ENCODE measurements at regions not wholly inside any gene's neighbourhood (a gene's known extent, or its start where the extent isn't known, plus 50 kb on each side); places are given as distances from the start of the nearest gene placed in this dataset.

DNA sequence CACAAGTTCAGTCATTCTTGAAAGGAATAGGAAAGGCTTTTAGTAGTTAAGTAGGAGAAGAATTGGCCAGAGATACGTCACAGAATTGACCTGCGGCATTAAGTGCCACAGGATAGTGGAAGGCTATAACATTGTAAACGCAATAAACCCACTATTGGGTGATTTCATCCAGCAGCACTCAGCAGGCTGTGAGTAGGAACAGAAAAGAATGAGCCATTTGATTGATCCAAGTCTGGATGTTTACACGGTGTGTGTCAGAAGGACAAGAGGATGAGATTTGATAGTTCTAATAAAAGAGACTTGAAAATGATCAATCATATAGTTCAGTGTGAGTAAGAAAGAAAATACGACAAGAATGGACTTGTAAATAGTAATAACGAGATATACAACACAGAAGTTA, 110.0 kb upstream of the MTAP start:
- no peak overlapping the region for H3K4me3 ChIP-seq (ENCODE audit: low read depth, low read length)
- no peak for DNase-seq (ENCODE audit: low read depth, low spot score)
- CTCF ChIA-PET, result no interaction called here
- POLR2A ChIA-PET, result no interaction called here
- TF ChIP-seq, protein P1, sequence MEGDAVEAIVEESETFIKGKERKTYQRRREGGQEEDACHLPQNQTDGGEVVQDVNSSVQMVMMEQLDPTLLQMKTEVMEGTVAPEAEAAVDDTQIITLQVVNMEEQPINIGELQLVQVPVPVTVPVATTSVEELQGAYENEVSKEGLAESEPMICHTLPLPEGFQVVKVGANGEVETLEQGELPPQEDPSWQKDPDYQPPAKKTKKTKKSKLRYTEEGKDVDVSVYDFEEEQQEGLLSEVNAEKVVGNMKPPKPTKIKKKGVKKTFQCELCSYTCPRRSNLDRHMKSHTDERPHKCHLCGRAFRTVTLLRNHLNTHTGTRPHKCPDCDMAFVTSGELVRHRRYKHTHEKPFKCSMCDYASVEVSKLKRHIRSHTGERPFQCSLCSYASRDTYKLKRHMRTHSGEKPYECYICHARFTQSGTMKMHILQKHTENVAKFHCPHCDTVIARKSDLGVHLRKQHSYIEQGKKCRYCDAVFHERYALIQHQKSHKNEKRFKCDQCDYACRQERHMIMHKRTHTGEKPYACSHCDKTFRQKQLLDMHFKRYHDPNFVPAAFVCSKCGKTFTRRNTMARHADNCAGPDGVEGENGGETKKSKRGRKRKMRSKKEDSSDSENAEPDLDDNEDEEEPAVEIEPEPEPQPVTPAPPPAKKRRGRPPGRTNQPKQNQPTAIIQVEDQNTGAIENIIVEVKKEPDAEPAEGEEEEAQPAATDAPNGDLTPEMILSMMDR (IDR thresholded peaks at IDR 0.05; ENCODE audit: insufficient read depth, low read length, missing control alignments), result no peak

- POLR2A ChIA-PET, result no interaction called here
- TF ChIP-seq, protein P1 (IDR thresholded peaks at IDR 0.05; ENCODE audit: insufficient read depth, low read length, missing control alignments), result no peak
- CTCF ChIA-PET, result interaction anchor here (0.7 kb wide), 1 partner anchor 15 kb away, joined by 3 read pairs; no protein-coding TSS in a partner anchor
- no peak for DNase-seq (ENCODE audit: low read depth, low spot score)
- H3K4me3 ChIP-seq (ENCODE audit: low read depth, low read length), result no peak overlapping the region
These were observed 108.0 kb upstream of the MTAP start for GRCh38 chr9:21694424-21694823.

- DNase-seq (ENCODE audit: low read depth, low spot score), result no peak
- TF ChIP-seq, protein P1 (IDR thresholded peaks at IDR 0.05; ENCODE audit: insufficient read depth, low read length, missing control alignments), result no peak
- H3K4me3 ChIP-seq (ENCODE audit: low read depth, low read length), result no peak overlapping the region
- ChIA-PET POLR2A (no interaction called here), CTCF (no interaction called here)
These were observed 107.0 kb upstream of the MTAP start for GRCh38 chr9:21695443-21695842.

GRCh38 chr9:21695874-21696341, 106.5 kb upstream of the MTAP start:
- no peak overlapping the region for H3K4me3 ChIP-seq (ENCODE audit: low read depth, low read length)
- DNase-seq (ENCODE audit: low read depth, low spot score), result no peak
- ChIA-PET POLR2A (no interaction called here), CTCF (no interaction called here)
- TF ChIP-seq, protein P1 (IDR thresholded peaks at IDR 0.05; ENCODE audit: insufficient read depth, low read length, missing control alignments), result no peak

- TF ChIP-seq, protein P1 (IDR thresholded peaks at IDR 0.05; ENCODE audit: insufficient read depth, low read length, missing control alignments), result no peak
- no peak for DNase-seq (ENCODE audit: low read depth, low spot score)
- ChIA-PET POLR2A (no interaction called here), CTCF (no interaction called here)
- no peak overlapping the region for H3K4me3 ChIP-seq (ENCODE audit: low read depth, low read length)
These were observed 106.0 kb upstream of the MTAP start for GRCh38 chr9:21696411-21696871.

DNA sequence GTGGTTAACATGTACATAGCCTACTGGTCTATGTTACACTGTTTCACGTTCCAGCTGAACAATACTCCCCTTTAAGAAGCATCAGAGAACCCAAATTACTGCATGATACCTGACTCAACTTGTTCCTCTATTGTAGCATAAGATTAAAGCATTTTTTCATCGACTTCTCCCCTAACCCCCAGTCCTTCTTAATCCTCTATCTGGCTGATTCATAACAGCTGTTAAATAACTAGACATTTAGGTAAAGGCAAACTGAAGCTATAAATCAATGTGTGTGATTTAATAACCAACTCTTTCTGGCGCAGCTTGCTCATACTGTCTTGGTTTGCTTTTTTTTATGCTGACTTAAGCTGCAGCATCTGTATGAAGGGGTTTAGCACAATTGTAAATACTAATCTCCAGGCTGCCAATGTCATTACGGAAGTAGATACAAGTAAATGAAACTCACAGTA, 94.2 kb upstream of the MTAP start:
- no peak for DNase-seq (ENCODE audit: low read depth, low spot score)
- POLR2A ChIA-PET, result interaction anchor here (0.8 to 1.3 kb wide), 2 partner anchors 20 to 149 kb away, joined by 4 to 6 read pairs; no protein-coding TSS in a partner anchor
- CTCF ChIA-PET, result interaction anchor here (0.7 to 2.4 kb wide), 23 partner anchors 9 to 385 kb away, joined by 3 to 26 read pairs (median 5); no protein-coding TSS in a partner anchor
- TF ChIP-seq, protein P1 (IDR thresholded peaks at IDR 0.05; ENCODE audit: insufficient read depth, low read length, missing control alignments), result no peak
- H3K4me3 ChIP-seq (ENCODE audit: low read depth, low read length), result no peak overlapping the region

Data from AG04449 (cell line).